ENCODE measurements at regions not wholly inside any gene's neighbourhood (a gene's known extent, or its start where the extent isn't known, plus 50 kb on each side); places are given as distances from the start of the nearest gene placed in this dataset.
"Not testable (repeated sequence)": the region's sequence is repeated elsewhere in the genome, so short reads cannot be mapped to it uniquely, and the experiment has no call there.

GRCh38 chr22:26968859-26969523, 311.6 kb downstream of the MIAT start:
- H3K27me3 Mint-ChIP-seq, result peaks cover 20% of the 10 kb centered on the region
- TF ChIP-seq CTCF (IDR thresholded peaks at IDR 0.05; ENCODE audit: unreplicated experiment), result no peak
- peaks cover 1% of the 10 kb centered on the region for H3K4me1 Mint-ChIP-seq (ENCODE audit: low read depth)
- no peak overlapping the region for H3K27ac Mint-ChIP-seq
- H3K4me3 Mint-ChIP-seq (ENCODE audit: low read depth), result no peak overlapping the region
- H3K9me3 Mint-ChIP-seq (ENCODE audit: low read depth), result no peaks in the 10 kb centered on the region
- H3K36me3 Mint-ChIP-seq (ENCODE audit: insufficient read depth), result no peaks in the 10 kb centered on the region
- no peak for DNase-seq (ENCODE audit: low spot score, unreplicated experiment)

DNA sequence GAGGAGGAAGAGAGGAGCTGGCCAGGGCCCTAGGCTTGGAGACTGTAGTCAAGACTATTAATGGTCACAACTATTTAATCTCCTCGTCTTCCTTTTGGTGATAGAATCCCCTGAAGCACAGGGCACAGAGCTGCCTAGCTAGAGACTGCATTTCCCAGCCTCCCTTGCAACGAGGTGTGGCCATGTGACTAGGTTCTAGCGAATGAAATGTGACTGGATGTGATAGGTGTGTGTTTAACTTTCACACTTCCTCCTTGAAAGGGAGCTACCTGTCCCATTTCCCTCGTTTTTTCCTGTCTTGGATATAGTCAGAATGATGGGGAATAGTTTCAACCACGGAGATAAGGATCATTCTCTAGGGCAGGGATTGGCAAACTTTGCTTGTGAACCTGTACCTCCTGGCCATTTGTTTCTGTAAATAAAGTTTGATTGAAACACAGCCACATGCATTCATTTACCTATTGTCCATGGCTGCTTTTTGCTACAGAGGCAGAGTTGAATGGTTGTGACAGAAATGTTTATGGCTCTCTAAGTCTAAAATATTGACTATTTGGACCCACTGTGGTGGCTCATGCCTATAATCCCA, 313.5 kb downstream of the MIAT start:
- TF ChIP-seq CTCF (IDR thresholded peaks at IDR 0.05; ENCODE audit: unreplicated experiment), result no peak
- H3K27ac Mint-ChIP-seq, result no peak overlapping the region
- H3K27me3 Mint-ChIP-seq, result peaks cover 11% of the 10 kb centered on the region
- peaks cover 1% of the 10 kb centered on the region for H3K4me1 Mint-ChIP-seq (ENCODE audit: low read depth)
- H3K9me3 Mint-ChIP-seq (ENCODE audit: low read depth), result no peaks in the 10 kb centered on the region
- DNase-seq (ENCODE audit: low spot score, unreplicated experiment), result no peak
- H3K36me3 Mint-ChIP-seq (ENCODE audit: insufficient read depth), result no peaks in the 10 kb centered on the region
- no peak overlapping the region for H3K4me3 Mint-ChIP-seq (ENCODE audit: low read depth)

- no peak for TF ChIP-seq CTCF (IDR thresholded peaks at IDR 0.05; ENCODE audit: unreplicated experiment)
- Mint-ChIP-seq H3K4me1 (ENCODE audit: low read depth) (no peaks in the 10 kb centered on the region), H3K36me3 (ENCODE audit: insufficient read depth) (no peaks in the 10 kb centered on the region), H3K9me3 (ENCODE audit: low read depth) (no peaks in the 10 kb centered on the region), H3K27me3 (peaks cover 11% of the 10 kb centered on the region), H3K4me3 (ENCODE audit: low read depth) (no peak overlapping the region), H3K27ac (no peak overlapping the region)
- no peak for DNase-seq (ENCODE audit: low spot score, unreplicated experiment)
Measured at GRCh38 chr22:26972286-26972685, 314.9 kb downstream of the MIAT start.

- H3K9me3 Mint-ChIP-seq (ENCODE audit: low read depth); DNase-seq (ENCODE audit: low spot score, unreplicated experiment); H3K4me1 Mint-ChIP-seq (ENCODE audit: low read depth); H3K4me3 Mint-ChIP-seq (ENCODE audit: low read depth); H3K27ac Mint-ChIP-seq; H3K36me3 Mint-ChIP-seq (ENCODE audit: insufficient read depth): not testable (repeated sequence)
- peaks cover 17% of the 10 kb centered on the region for H3K27me3 Mint-ChIP-seq
Measured at GRCh38 chr22:26972915-26973314, 315.5 kb downstream of the MIAT start.

GRCh38 chr22:26974034-26974433, 316.6 kb downstream of the MIAT start:
- no peak for TF ChIP-seq CTCF (IDR thresholded peaks at IDR 0.05; ENCODE audit: unreplicated experiment)
- Mint-ChIP-seq H3K36me3 (ENCODE audit: insufficient read depth) (no peaks in the 10 kb centered on the region), H3K27me3 (peaks cover 22% of the 10 kb centered on the region), H3K4me3 (ENCODE audit: low read depth) (no peak overlapping the region), H3K9me3 (ENCODE audit: low read depth) (no peaks in the 10 kb centered on the region), H3K27ac (no peak overlapping the region), H3K4me1 (ENCODE audit: low read depth) (no peaks in the 10 kb centered on the region)
- DNase-seq (ENCODE audit: low spot score, unreplicated experiment), result no peak

All from progenitor cell of endocrine pancreas (in vitro differentiated cells).